BLaER1 (cell line): ENCODE measurements at regions not wholly inside any gene's neighbourhood (a gene's known extent, or its start where the extent isn't known, plus 50 kb on each side); places are given as distances from the start of the nearest gene placed in this dataset.
A peak's percentile ranks its signal among the peaks of the same experiment; 100 is the strongest.

ENCODE experiments used
- H3K27ac ChIP-seq: shearing (Covaris generic); formaldehyde crosslinking; 2 replicates; pipeline ENCODE4 v1.8.1; 2022
- H3K27me3 ChIP-seq: shearing (Covaris generic); formaldehyde crosslinking; 2 replicates; pipeline ENCODE4 v1.8.1; 2022
- H3K36me3 ChIP-seq: shearing (Covaris generic); formaldehyde crosslinking; 2 replicates; pipeline ENCODE4 v1.8.1; 2022
- H3K4me1 ChIP-seq: shearing (Covaris generic); formaldehyde crosslinking; 2 replicates; pipeline ENCODE4 v1.8.1; 2022
- H3K4me2 ChIP-seq: shearing (Covaris generic); formaldehyde crosslinking; 2 replicates; pipeline ENCODE4 v1.8.1; 2022
- H3K4me3 ChIP-seq: shearing (Covaris generic); formaldehyde crosslinking; 2 replicates; pipeline ENCODE4 v1.8.1; 2022
- H3K9ac ChIP-seq: shearing (Covaris generic); formaldehyde crosslinking; 2 replicates; pipeline ENCODE4 v1.8.1; 2022
- H3K9me3 ChIP-seq: shearing (Covaris generic); formaldehyde crosslinking; 2 replicates; pipeline ENCODE4 v1.8.1; 2022
- H4K20me1 ChIP-seq: shearing (Covaris generic); formaldehyde crosslinking; 2 replicates; pipeline ENCODE4 v1.8.1; 2022
- Cebpa-rat ChIP-seq: shearing (Covaris generic); IDR thresholded peaks from 2 replicates; pipeline ENCODE4 v1.8.1; 2022

DNA sequence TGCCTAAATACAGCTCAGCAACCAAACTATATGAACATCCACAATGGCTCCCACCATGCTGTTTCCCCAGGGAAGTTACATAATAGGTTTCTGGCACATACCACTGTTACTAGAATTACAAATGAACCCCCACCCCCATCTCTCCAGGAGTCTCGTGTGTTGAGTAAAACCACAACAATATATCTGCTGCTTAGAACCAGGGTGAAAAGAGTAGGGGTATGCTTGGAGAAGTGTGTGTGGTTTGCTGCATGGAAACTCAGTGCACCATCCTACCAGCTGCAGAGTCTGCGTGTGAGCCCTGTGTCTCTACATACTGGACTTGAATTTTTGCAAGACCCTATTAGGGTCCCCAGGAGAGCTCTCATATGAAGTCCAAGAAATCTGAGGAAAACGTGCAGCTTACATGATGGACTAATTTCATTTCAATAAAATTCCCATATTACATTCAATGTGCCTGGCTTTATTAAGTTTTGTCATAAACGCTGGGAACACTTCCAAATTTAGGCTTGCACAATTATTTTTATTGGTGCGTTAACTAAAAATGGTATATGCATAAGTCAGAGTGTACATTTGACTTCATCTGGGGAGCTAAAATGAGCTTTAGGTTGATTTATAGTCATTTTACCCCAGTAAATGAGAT lies 104.5 kb upstream of the NFIB start:
- Histone ChIP-seq H3K36me3 (no peaks in the 10 kb centered on the region), H3K9ac (no peak overlapping the region), H4K20me1 (no peaks in the 10 kb centered on the region), H3K4me2 (no peak overlapping the region), H3K4me3 (no peak overlapping the region), H3K4me1 (no peaks in the 10 kb centered on the region), H3K27ac (no peak overlapping the region), H3K9me3 (no peaks in the 10 kb centered on the region), H3K27me3 (no peaks in the 10 kb centered on the region)
- no peak for TF ChIP-seq Cebpa-rat

DNA sequence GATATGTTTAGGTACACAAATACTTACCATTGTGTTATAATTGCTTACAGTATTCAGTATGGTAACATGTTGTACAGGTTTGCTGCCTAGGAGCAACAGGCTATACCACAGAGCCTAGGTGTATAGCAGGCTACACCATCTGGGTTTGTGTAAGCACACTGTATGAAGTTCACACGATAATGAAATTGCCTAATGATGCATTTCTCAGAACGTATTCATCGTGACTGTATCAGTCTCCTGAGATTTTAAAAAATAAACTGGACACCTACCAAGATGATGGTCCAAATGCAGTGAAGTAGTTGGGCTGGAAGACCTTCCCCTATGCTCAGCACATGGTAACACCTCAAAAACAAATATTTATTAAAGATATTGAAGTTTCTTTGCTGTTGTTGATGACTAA lies 103.3 kb upstream of the NFIB start:
- Histone ChIP-seq H3K9ac (no peak overlapping the region), H3K4me1 (no peaks in the 10 kb centered on the region), H3K36me3 (no peaks in the 10 kb centered on the region), H4K20me1 (no peaks in the 10 kb centered on the region), H3K27ac (no peak overlapping the region), H3K27me3 (no peaks in the 10 kb centered on the region), H3K4me3 (no peak overlapping the region), H3K4me2 (no peak overlapping the region), H3K9me3 (no peaks in the 10 kb centered on the region)
- no peak for TF ChIP-seq Cebpa-rat

DNA sequence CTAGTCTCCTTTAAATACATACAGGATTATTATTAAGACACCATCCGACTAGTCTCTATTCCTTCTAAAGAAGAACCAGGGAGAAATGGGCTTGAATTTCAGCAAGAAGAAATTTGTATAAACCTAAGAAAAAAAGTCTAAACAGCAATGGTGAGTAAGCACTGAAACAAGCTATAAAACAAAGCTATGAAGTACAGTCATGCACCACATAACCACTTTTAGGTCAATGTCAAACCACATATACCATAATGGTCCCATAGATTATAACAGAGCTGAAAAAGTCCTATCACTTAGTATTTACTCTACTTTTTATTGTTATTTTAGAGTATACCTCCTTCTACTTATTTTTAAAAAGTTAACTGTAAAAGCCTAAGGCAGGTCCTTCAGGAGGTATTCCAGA lies 102.0 kb upstream of the NFIB start:
- no peak for TF ChIP-seq Cebpa-rat
- H3K27me3 ChIP-seq: no peaks in the 10 kb centered on the region
- H3K27ac ChIP-seq: no peak overlapping the region
- H3K4me1 ChIP-seq: no peaks in the 10 kb centered on the region
- no peaks in the 10 kb centered on the region for H3K36me3 ChIP-seq
- H3K4me2 ChIP-seq: no peak overlapping the region
- no peak overlapping the region for H3K9ac ChIP-seq
- no peaks in the 10 kb centered on the region for H3K9me3 ChIP-seq
- no peaks in the 10 kb centered on the region for H4K20me1 ChIP-seq
- H3K4me3 ChIP-seq: no peak overlapping the region

DNA sequence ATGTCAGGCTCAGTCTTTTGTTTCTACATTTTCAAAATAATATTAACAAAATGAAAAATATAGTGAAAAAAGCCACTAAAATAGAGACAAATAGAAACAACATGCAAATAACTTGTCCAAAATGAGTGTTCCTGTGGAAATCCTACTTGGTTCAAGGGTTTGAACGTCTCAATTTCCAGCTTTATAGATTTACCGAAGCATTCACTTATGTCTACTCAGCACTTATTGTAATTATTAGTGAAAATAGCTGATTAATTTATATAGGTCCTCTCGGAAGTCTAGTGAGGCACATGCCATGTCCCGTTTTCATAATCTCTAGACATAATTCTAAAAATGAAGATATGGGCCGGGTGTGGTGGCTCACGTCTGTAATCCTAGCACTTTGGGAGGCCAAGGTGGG lies 99.9 kb upstream of the NFIB start:
- Histone ChIP-seq H3K36me3 (no peaks in the 10 kb centered on the region), H3K4me1 (no peaks in the 10 kb centered on the region), H3K27me3 (no peaks in the 10 kb centered on the region), H3K27ac (no peak overlapping the region), H3K4me2 (no peak overlapping the region), H3K4me3 (no peak overlapping the region), H3K9me3 (no peaks in the 10 kb centered on the region), H4K20me1 (no peaks in the 10 kb centered on the region), H3K9ac (no peak overlapping the region)
- TF ChIP-seq Cebpa-rat: no peak

DNA sequence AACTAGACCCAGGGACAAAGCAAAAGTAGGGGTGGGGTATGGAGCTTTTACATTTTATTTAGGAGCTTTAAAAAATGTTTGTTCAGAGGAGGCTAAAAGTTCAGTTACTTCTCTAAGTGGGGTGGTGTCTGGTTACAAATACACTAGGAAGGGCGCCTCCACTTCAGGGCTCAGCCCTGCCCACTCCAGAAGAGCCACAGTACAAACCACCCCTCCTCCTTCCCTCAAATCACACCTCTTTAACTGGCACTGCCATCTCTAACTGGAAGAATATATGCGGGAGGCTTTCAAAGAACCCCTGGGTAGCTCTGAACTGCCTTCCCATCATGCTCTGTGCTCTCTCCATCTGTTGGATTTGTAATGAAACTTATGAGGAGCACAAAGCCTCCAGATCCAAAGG lies 98.8 kb upstream of the NFIB start:
- no peak overlapping the region for H3K4me2 ChIP-seq
- H3K9me3 ChIP-seq: no peaks in the 10 kb centered on the region
- no peaks in the 10 kb centered on the region for H3K4me1 ChIP-seq
- no peaks in the 10 kb centered on the region for H3K36me3 ChIP-seq
- TF ChIP-seq Cebpa-rat: no peak
- H3K27ac ChIP-seq: no peak overlapping the region
- H3K9ac ChIP-seq: no peak overlapping the region
- no peaks in the 10 kb centered on the region for H4K20me1 ChIP-seq
- no peaks in the 10 kb centered on the region for H3K27me3 ChIP-seq
- no peak overlapping the region for H3K4me3 ChIP-seq

DNA sequence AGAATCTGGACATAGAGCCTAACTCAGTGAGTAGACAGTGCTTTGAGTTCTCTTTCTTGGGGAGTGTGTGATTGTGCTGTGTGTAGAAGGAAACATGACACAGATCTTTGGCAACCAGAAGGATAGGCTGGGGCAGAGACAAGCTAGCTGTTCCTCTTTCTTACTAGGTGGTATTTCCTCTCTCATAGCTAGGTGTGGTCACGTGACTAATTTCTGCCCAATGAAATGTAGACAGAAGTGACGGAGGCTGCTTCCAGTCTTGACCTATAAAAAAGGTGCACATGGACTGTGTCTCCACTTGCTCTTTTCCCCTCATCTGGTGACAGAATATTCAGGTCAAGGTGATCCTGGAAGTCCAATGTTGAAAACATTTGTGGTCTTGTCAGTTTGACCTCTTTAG lies 92.5 kb upstream of the NFIB start:
- Histone ChIP-seq H3K4me3 (no peak overlapping the region), H3K36me3 (no peaks in the 10 kb centered on the region), H4K20me1 (no peaks in the 10 kb centered on the region), H3K4me2 (no peak overlapping the region), H3K9ac (no peak overlapping the region), H3K9me3 (no peaks in the 10 kb centered on the region), H3K4me1 (peaks cover 6% of the 10 kb centered on the region), H3K27me3 (no peaks in the 10 kb centered on the region), H3K27ac (no peak overlapping the region)
- no peak for TF ChIP-seq Cebpa-rat

DNA sequence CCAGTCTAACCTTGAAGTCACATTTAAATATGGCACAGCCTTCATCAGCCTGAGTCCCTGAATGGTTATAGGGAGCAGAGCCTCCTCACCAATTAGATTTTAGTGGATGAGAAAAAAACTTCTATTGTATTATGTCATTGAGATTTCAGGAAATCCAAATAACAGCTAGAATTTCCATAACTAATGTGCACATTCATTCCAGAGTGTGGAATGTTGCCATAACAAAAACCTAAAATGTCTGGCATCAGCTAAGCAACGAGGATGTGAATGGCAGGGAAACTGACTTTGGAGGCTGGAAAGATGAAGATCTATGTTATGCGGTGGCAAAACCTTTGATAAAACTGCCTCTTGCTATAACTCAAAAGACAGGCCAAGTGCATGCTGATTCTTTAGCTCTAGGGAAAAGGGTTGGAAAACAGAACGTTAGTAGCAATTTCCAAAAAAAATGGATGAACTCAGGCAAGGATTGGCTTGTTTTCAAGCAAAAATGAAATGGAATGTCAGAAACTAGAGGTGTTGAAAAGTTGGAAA lies 91.3 kb upstream of the NFIB start:
- Histone ChIP-seq H3K27ac (no peak overlapping the region), H3K36me3 (no peaks in the 10 kb centered on the region), H3K9ac (no peak overlapping the region), H3K4me1 (peaks cover 6% of the 10 kb centered on the region), H3K4me3 (no peak overlapping the region), H4K20me1 (no peaks in the 10 kb centered on the region), H3K9me3 (no peaks in the 10 kb centered on the region), H3K27me3 (no peaks in the 10 kb centered on the region), H3K4me2 (no peak overlapping the region)
- no peak for TF ChIP-seq Cebpa-rat

DNA sequence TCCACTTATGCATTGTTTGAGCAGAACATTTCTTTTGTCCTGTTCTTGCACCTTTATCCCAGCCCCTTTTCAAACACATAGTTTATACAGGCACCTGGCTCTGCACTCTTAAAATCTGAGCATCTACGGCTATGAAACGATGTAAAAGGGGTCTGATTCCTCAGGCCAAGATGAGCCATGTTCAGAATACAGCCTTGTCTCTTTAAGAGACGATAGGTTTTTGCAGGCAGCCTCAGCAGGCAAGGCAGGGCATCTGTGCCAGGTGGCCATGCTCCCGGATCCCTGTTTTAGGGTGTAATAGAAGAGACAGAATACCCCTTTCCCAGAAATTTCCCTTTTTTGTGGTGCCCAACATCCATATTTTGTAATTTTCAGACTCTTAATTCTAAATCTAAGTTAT lies 89.1 kb upstream of the NFIB start:
- Histone ChIP-seq H3K4me3 (no peak overlapping the region), H3K9ac (no peak overlapping the region), H4K20me1 (no peaks in the 10 kb centered on the region), H3K27me3 (no peaks in the 10 kb centered on the region), H3K9me3 (no peaks in the 10 kb centered on the region), H3K36me3 (no peaks in the 10 kb centered on the region), H3K27ac (no peak overlapping the region), H3K4me1 (peaks cover 6% of the 10 kb centered on the region), H3K4me2 (no peak overlapping the region)
- TF ChIP-seq Cebpa-rat: no peak

DNA sequence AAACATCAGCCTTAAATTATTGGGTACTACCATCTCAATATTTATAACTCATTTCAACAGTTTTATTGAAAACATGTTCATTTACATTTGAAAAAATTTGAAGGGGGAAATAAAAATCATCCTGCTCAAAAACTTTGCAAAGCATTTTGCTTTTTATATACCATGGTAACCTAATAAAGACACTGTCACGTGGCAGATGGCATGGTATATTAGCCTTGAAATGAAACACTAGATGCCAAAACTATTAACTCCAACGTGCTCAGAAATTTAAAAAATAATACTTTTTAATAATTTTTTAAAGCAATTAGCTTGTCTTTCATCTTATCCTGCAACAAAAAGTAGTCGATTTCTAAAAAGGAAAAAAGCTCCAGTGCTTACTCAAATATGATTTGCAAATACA lies 88.6 kb upstream of the NFIB start:
- H3K4me3 ChIP-seq: no peak overlapping the region
- no peak overlapping the region for H3K27ac ChIP-seq
- no peak overlapping the region for H3K4me2 ChIP-seq
- no peaks in the 10 kb centered on the region for H3K9me3 ChIP-seq
- no peak overlapping the region for H3K9ac ChIP-seq
- peaks cover 6% of the 10 kb centered on the region for H3K4me1 ChIP-seq
- no peaks in the 10 kb centered on the region for H3K36me3 ChIP-seq
- no peaks in the 10 kb centered on the region for H4K20me1 ChIP-seq
- TF ChIP-seq Cebpa-rat: no peak
- no peaks in the 10 kb centered on the region for H3K27me3 ChIP-seq

DNA sequence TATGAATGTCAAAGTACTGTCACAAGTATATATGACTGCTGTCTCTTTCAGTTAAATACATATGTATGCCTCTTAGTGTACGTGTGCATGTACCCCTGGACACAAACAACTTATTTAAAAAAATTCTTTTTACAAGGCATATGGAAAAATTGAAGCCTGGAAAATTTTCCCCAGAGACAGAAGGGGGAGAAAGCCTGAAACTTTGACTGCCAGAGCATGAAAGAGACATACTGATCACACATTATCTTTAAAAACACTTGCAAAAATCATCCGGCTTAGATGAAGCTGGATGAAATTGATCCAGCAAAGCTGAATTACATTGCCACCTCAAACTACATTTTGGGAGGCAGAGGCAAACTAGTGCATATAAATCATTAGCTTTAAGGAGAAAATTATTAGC lies 88.0 kb upstream of the NFIB start:
- Histone ChIP-seq H4K20me1 (no peaks in the 10 kb centered on the region), H3K36me3 (no peaks in the 10 kb centered on the region), H3K4me1 (peaks cover 6% of the 10 kb centered on the region), H3K4me2 (peak overlapping the region; percentile 42), H3K9me3 (no peaks in the 10 kb centered on the region), H3K27me3 (no peaks in the 10 kb centered on the region), H3K4me3 (no peak overlapping the region), H3K9ac (no peak overlapping the region), H3K27ac (no peak overlapping the region)
- TF ChIP-seq Cebpa-rat: no peak

DNA sequence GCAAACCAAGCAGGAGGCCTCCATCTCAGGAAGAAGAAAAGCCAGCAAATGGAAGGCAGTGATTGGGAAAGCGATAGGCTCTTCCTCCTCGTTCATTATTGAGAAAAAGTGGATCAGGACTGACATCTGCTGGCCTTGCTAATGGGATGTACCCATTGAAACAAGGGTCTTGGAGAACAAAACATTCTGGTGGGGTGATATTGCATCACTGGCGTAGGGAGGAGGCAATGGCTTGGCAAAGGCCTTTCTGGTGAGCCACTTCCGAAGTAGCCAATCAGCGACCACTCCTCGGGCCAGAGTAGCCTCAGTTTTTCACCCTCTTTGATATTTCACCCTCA lies 86.7 kb upstream of the NFIB start:
- no peak for TF ChIP-seq Cebpa-rat
- no peak overlapping the region for H3K27ac ChIP-seq
- H3K4me3 ChIP-seq: no peak overlapping the region
- no peaks in the 10 kb centered on the region for H3K36me3 ChIP-seq
- H3K9me3 ChIP-seq: no peaks in the 10 kb centered on the region
- no peak overlapping the region for H3K4me2 ChIP-seq
- no peaks in the 10 kb centered on the region for H4K20me1 ChIP-seq
- H3K27me3 ChIP-seq: no peaks in the 10 kb centered on the region
- H3K9ac ChIP-seq: no peak overlapping the region
- peaks cover 6% of the 10 kb centered on the region for H3K4me1 ChIP-seq
